ENCODE measurements at regions not wholly inside any gene's neighbourhood (a gene's known extent, or its start where the extent isn't known, plus 50 kb on each side); places are given as distances from the start of the nearest gene placed in this dataset.

DNA sequence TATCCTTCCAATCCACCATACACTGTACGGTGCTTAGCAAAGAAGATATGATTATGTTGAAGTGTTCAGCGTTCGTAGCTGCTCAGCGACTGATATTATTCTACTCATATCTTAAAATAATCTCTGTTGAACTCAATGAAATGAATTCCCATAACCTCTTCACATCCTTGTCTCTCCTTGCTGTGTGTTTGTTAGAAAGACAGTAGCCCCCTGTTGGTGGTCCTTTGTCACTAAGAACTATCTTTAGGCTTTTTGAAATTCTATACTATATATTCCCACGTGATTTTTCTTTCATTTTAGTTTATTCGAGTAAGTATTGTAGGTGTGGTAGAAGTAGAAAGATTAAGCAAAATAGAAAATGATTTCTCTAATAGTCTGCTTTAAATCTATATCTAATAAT lies 762.8 kb upstream of the WWC1 start:
- no peak for DNase-seq (ENCODE audit: low read depth in 2 of 2)

DNA sequence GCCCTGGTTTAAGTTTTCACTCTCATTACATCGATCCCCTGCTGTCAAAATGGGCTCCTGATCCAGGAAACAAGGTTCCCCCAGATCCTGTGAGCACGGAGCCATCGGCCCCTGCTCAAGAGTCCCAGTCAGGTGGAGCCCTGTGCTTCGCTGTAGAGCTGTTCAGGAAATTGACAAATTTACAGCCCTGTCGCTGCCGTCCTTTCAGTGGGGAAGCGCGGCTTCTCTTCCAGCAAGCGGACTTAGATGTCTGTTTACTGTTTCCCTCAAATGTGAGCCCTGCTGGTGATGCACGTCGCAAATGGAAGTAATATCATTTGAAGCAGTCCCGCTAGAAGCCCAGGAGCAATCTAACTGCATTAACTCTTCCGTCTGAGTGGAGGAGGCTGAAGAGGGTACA lies 760.9 kb upstream of the WWC1 start:
- no peak for DNase-seq (ENCODE audit: low read depth in 2 of 2)

DNA sequence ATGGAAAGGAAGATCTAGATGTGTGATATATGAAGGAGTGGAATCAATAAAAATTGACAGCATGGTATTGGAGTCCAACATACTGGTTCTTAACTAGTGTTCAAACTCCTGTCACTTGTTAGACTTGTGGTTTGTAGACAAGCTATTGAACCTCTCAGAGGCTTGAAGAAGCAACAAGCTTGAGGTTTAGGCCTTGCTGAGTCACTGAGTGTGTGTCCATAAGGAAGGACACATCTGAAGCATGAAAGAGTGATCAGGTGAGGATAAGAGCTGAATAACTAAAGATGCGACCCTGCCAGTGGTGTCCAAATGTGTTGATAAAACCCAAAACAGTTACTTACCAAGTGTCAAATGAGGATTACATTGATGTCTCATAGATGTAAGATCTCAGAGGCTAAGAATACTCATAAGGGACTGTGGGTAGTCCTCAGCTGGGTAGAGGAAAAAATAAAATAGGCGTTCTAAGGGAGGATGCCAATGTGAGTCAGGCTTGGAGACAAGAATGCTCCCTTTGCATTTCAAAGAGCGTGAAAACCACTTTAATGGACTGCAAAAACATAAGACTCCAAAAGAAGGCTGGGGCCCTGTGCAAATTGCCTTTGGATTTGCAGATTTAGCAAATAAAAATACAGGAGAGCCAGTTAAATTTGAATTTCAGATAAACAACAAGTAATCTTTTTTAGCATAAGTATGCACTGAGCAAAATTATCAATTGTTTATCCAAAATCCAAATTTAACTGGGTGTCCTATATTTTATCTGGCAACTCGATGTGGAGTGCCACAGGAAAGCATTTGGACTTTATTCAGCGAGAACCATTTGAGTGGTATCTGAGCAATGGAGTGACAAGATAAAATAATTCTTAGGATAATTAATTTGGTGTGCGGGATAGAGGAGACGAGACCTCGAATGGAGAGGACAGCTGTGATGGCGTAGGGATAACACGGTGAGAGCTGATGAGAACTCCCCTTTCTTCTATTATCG lies 757.3 kb upstream of the WWC1 start:
- no peak for DNase-seq (ENCODE audit: low read depth in 2 of 2)

DNA sequence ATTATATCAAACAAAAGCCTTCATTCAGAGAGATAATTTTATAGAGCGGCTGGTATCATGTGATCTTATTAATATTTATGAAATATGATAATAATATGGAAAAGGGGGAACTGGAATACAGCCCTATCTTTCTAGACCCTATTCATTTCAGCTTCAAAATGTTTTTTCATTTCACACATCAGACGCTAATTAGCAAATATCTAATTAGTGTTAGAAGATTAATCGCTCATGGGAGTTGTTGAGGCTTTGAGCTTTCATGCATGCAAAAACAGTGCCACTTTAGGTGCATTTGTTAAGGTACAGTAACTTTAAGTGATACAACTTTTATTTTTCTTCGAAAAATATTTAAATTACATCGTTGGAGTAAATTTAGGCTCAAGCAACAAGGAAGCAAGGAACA lies 751.7 kb upstream of the WWC1 start:
- DNase-seq (ENCODE audit: low read depth in 2 of 2) = no peak

- DNase-seq (ENCODE audit: low read depth in 2 of 2) = no peak
Observed at GRCh38 chr5:167546270-167546669, 745.2 kb upstream of the WWC1 start.

DNA sequence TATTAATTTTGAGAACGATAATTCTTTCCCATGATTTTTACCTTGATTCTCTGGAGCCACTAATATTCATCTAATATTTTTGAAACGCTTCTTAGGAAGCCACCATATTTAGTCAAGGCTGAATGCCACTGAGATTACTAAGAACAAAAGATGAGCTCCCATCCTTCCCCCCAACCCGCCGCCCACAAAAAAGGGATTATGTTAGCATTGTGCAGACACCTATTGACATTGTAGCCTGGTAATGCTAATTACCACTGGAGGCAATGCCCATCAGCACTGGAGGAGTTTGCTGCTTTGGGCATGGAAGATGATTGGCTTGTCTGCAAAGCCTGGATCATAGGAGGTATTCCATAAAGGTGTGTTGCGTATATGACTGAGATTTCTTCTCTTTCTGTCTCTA lies 739.1 kb upstream of the WWC1 start:
- no peak for DNase-seq (ENCODE audit: low read depth in 2 of 2)

DNA sequence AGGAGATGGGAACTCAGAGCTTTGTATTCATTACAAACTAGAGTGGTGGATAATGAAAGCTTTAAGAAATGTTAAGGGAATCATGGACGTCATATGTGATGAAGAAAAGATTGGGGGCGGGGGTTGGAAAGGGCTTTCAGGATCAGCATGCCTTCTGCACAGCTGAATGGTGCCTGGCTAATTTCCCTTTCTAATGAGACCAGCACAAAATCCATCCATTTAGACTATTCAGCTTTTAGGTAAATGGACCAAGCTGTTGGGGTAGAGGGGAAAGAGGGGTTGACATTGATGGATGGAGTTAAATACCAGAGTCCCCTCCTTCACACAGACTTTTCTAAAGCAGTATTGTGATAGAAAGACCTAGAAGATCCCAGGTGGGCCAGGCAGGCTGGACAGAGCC lies 737.9 kb upstream of the WWC1 start:
- DNase-seq (ENCODE audit: low read depth in 2 of 2) = no peak

DNA sequence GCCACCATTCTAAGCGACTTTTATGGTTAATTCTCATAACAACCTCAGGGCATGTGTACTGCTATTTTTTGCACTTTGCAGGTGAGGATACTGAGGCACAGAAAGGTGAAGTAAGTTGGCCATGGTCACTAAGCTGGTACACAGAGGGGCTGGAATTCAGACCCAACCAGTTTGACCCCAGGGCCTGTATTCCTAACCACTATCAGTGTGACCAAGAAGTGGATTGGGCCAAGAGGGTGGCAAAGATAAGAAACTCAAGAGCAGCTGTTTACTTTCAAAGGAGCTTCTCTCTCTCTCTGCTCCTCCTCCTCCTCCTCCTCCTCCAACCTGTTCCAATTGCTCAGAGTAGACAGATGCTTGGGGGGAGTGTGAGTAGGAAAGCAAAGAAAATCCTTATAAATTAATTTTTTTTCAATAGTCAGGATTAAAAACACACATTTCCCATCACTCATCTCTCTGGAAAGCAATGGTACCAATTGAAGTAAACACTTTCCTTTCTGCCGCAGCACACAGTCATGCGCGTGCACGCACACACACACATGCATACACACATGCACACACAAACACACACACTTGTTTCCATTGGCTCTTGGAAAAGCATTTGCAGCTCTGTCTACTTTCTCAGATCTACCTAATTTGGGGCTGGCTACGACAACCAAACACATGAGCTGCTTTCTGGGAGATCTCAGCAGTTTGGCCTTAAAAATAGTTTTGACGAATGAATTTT lies 736.7 kb upstream of the WWC1 start:
- no peak for DNase-seq (ENCODE audit: low read depth in 2 of 2)

DNA sequence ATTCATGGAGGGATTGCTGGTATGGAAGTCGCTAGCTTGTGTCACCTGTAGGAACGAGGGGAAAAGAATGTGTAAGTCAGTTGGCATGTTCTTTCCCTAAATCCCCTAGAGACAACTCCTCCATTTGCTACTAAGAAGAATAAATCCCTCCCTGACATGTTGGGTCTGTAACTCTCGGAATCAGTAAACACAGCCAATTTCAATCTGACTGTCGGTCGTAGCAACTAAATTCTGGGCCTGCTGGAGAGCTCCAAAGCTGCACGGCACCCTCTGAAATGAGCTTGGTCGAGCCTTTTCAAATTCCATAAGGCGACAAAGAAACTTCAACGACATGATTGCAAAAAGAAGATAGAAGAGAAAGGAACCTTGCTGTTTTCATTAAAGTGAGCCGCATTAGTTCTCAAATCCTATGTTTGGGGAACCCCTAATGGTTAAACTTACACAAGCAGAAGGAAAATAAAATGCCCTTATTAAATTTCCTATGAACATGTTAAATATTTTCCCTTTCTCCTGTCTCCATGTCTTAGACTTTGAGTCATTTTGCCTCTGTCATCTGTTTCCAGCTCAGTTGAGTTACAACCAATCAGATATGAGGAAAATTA lies 735.8 kb upstream of the WWC1 start:
- DNase-seq (ENCODE audit: low read depth in 2 of 2) = no peak

DNA sequence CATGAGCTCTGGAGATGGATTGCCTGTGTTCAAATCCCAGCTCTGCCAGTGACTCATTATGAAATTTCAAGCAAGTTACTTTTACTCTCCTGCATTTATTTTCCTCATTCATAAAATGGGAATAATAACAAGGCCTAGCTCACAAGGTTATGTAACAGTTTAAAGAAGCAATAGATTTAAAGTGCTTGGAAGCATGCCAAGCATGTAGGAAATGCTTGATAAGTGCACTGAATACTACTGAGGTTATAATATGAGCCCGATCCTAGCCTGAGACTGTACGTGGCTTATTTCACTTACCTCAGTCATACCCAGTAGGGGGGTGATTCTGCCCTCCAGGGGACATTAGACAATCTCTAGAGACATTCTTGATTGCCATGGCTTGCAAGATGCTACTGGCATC lies 734.1 kb upstream of the WWC1 start:
- no peak for DNase-seq (ENCODE audit: low read depth in 2 of 2)

DNA sequence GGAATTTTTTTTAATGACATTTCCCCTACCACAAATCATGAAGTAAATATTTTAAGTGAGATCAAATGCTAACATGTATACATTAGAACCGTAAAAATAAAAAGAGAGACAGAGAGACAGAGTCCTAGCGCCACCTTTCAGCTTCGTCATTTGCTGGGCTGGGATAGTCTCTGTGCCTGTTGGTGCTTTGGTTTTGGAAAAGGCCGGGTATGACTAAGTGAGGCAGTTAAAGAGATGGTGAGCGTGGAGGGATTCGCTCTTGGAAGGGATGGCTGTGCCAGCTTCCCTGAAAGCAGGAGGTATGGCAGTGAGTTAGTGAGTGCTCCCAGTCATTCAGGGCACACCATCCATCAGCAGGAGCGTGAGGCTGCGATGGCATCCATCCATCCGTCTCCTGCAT lies 729.6 kb upstream of the WWC1 start:
- no peak for DNase-seq (ENCODE audit: low read depth in 2 of 2)

GRCh38 chr5:167564275-167564674 lies 727.2 kb upstream of the WWC1 start:
- no peak for DNase-seq (ENCODE audit: low read depth in 2 of 2)

GRCh38 chr5:167565189-167565954 lies 726.1 kb upstream of the WWC1 start:
- DNase-seq (ENCODE audit: low read depth in 2 of 2) = no peak

DNA sequence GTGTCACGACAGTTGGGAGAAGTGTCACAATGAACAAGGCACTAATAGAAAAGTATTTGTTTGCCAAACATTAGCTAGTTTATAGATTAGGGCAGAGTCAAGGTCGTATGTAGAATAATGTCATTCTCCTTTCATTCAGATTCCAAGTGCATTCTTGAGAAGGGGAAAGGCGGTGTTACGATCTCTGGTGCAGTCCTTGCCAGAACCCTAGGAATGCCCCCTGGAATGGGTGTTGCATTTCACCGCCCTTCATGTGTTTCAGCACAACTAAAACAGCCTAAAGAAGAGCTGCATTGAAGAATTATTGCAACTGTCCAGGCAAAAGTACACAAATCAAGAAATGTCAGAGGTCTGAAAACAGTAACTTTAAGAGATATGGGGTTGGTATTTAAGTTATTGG lies 721.0 kb upstream of the WWC1 start:
- DNase-seq (ENCODE audit: low read depth in 2 of 2) = no peak

- DNase-seq (ENCODE audit: low read depth in 2 of 2) = no peak
Observed at GRCh38 chr5:167571824-167572223, 719.6 kb upstream of the WWC1 start.

DNA sequence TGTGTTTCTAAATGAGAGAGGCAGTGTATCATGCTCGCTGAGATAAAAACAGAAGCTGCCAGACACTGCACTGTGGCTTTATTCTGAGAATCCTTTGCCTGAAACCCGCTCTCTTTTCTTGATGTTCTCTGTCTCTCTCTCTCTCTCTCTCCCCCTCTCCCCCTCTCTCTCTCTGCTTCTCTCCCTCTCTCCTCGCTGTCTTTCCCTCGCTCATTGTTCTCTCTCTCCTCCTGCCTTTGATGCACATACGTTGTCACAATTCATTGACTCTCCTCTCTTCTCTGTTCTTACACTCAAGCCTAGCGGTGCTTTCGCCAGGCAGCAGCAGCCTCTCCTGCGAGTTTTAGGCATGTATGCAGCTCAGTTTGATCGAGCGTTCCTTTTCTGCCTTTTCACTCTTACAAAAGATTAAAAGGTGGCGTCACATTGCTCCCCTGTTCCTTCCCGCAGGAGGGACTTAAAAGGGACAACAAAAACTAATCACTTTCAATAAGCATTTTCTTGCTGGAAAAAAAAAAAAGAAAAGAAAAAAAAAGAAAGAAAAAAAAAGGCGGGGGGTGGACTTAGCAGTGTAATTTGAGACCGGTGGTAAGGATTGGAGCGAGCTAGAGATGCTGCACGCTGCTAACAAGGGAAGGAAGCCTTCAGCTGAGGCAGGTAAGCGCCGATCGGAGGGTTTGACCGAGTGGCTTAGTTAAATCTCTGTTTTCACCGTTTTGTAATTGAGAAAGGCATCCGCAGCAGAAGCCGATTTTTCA lies 717.9 kb upstream of the WWC1 start:
- DNase-seq (ENCODE audit: low read depth in 2 of 2) = no peak

DNA sequence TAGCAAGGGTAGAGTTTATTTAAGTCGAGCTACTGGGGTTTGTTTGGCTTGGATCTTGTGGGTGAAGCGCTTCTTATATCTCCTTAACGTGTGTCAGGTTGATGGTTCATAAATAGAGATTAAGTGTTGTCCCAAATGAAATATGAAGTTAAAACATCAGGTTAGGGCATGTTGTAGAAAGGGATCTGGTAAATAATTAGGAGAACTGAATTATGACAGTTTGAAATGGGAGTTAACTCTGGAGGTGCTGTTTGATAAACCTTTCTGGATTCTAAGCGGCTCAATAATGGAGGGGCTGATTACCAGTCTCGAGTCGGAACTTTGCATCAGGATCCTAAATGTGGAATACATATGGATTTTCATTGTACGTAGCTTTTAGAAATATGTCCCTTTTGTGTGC lies 717.0 kb upstream of the WWC1 start:
- DNase-seq (ENCODE audit: low read depth in 2 of 2) = no peak

DNA sequence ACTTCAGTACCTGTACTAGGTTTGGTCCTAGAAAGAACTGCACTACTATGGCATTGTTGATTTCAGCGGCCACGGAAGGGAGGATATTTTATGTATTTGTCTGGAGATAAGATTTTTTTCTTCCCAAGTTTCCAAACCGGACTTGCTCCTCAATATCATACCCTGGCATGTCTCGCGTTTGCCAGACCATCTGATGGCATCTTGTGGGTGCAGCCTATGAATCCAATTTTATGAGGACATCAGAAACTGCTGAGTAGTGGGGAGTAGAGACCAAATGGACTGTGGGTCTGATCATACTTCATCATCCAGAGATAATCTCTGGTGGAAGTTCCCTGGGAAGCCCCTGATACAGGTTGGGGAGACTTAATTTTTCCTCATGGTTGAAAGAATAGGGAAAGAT lies 716.1 kb upstream of the WWC1 start:
- no peak for DNase-seq (ENCODE audit: low read depth in 2 of 2)

- DNase-seq (ENCODE audit: low read depth in 2 of 2) = no peak
Observed at GRCh38 chr5:167576126-167576525, 715.3 kb upstream of the WWC1 start.

- no peak for DNase-seq (ENCODE audit: low read depth in 2 of 2)
Observed at GRCh38 chr5:167576897-167577296, 714.5 kb upstream of the WWC1 start.

- no peak for DNase-seq (ENCODE audit: low read depth in 2 of 2)
Observed at GRCh38 chr5:167577616-167578015, 713.8 kb upstream of the WWC1 start.
